ENCODE measurements at regions not wholly inside any gene's neighbourhood (a gene's known extent, or its start where the extent isn't known, plus 50 kb on each side); places are given as distances from the start of the nearest gene placed in this dataset.

DNA sequence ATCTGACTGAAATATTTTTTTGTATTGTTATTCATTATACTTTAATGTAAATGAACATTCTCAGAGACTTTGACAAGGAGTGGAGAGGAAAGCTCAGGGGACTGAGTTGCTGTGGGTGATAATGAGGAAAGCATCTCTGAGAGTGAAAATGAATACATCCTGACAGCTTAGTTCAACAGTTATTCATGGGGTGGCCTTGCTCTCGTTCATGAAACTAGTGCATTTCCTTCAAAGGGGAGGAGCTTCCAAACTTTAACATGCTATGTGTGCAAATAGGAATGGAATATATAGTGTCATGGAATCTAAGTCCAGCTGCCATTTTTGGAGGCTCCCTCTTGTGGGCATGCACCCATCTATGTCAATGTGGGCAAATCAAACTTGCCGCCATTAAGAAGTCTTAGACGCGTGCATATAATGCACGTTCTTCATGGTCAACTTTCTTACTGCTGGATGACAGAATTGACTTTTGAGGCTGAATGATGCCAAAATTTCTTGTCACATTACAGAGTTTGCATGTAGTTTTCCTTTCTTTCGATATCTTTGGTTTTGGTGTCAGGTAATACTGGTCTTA lies 124.3 kb upstream of the TMEM170B start:
- 89 to 93% methylated on average over 6 of the region's 6 CpGs for WGBS, 2 donors
- Histone ChIP-seq H3K27ac (ENCODE audit: low read depth in 1 of 2, low read length in 1 of 2) (no peak overlapping the region), H3K4me1 (ENCODE audit: control insufficient read depth in 5 of 5, insufficient read depth in 5 of 5, low read length in 5 of 5) (peaks cover 0 to 5% (median 3%) of the 10 kb centered on the region in 5 donors), H3K27me3 (ENCODE audit: control insufficient read depth in 3 of 3, insufficient read depth in 3 of 3, low read length in 2 of 3) (no peaks in the 10 kb centered on the region), H3K36me3 (ENCODE audit: control insufficient read depth in 4 of 4, insufficient read depth in 4 of 4, low read length in 4 of 4) (no peaks in the 10 kb centered on the region), H3K9ac (ENCODE audit: insufficient read depth in 1 of 2, low read length in 2 of 2) (no peak overlapping the region), H3K9me3 (ENCODE audit: control insufficient read depth in 4 of 4, insufficient read depth in 3 of 4, low read length in 3 of 4) (no peaks in the 10 kb centered on the region), H3K4me3 (no peak overlapping the region)
- ATAC-seq (ENCODE audit: insufficient read depth, low FRiP score) (no peak), DNase-seq (no peak)
- TF ChIP-seq, protein P1, sequence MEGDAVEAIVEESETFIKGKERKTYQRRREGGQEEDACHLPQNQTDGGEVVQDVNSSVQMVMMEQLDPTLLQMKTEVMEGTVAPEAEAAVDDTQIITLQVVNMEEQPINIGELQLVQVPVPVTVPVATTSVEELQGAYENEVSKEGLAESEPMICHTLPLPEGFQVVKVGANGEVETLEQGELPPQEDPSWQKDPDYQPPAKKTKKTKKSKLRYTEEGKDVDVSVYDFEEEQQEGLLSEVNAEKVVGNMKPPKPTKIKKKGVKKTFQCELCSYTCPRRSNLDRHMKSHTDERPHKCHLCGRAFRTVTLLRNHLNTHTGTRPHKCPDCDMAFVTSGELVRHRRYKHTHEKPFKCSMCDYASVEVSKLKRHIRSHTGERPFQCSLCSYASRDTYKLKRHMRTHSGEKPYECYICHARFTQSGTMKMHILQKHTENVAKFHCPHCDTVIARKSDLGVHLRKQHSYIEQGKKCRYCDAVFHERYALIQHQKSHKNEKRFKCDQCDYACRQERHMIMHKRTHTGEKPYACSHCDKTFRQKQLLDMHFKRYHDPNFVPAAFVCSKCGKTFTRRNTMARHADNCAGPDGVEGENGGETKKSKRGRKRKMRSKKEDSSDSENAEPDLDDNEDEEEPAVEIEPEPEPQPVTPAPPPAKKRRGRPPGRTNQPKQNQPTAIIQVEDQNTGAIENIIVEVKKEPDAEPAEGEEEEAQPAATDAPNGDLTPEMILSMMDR (IDR thresholded peaks at IDR 0.05; ENCODE audit: control extremely low read depth, extremely low read depth): no peak

DNA sequence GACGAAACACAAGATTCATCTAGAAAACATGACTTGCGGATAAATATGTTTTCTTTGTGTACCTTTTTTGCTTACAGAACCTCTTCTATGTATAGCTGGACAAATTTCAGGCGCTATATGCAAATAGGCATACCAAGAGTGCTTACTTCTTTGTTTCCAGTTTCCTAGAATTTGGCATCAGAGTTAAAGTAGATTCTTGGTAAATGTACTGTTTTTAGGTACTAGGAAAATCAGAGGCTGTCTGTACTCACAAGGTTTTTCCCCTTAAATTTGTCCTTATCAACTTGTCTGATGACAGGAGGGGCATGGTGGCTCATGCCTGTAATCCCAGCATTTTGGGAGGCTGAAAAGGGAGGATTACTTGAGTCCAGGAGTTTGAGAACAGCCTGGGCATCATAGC lies 124.9 kb upstream of the TMEM170B start:
- DNase-seq (no peak), ATAC-seq (ENCODE audit: insufficient read depth, low FRiP score) (no peak)
- WGBS, 2 donors: 90 to 98% methylated on average over 3 of the region's 3 CpGs

DNA sequence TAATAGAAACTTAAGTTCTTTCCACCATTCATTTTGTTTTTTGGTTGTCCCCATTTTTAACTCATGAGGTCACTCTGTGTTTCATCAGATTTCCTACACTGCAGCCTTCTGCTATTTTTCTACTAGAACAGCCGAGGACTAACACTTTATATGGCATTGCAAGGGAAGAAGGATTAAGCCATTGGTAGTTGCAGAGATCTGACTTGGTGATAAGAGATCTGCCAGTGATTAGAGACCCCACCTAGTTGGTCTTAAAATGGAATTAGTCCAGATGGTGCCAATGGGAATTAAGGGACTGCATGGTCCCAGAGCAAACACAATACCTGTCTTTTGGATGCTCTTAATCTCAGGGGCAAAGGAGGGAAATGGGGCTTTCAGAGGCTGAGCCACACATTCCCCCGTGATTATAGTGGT lies 125.5 kb upstream of the TMEM170B start:
- WGBS, 2 donors: 57 to 64% methylated on average over 2 of the region's 2 CpGs
- no peaks in the 10 kb centered on the region for H3K36me3 ChIP-seq (ENCODE audit: control insufficient read depth in 4 of 4, insufficient read depth in 4 of 4, low read length in 4 of 4)
- DNase-seq: no peak
- peaks cover 0 to 5% (median 3%) of the 10 kb centered on the region in 5 donors for H3K4me1 ChIP-seq (ENCODE audit: control insufficient read depth in 5 of 5, insufficient read depth in 5 of 5, low read length in 5 of 5)
- H3K27ac ChIP-seq (ENCODE audit: low read depth in 1 of 2, low read length in 1 of 2): peak overlapping the region in 1 of 2 donors; percentile 53
- TF ChIP-seq, protein P1 (IDR thresholded peaks at IDR 0.05; ENCODE audit: control extremely low read depth, extremely low read depth): no peak
- H3K9me3 ChIP-seq (ENCODE audit: control insufficient read depth in 4 of 4, insufficient read depth in 3 of 4, low read length in 3 of 4): no peaks in the 10 kb centered on the region
- ATAC-seq (ENCODE audit: insufficient read depth, low FRiP score): no peak
- H3K4me3 ChIP-seq: no peak overlapping the region
- no peak overlapping the region for H3K9ac ChIP-seq (ENCODE audit: insufficient read depth in 1 of 2, low read length in 2 of 2)
- no peaks in the 10 kb centered on the region for H3K27me3 ChIP-seq (ENCODE audit: control insufficient read depth in 3 of 3, insufficient read depth in 3 of 3, low read length in 2 of 3)

More for the DNA sequence above, 124.9 kb upstream of the TMEM170B start:
- Histone ChIP-seq H3K36me3 (ENCODE audit: control insufficient read depth in 4 of 4, insufficient read depth in 4 of 4, low read length in 4 of 4) (no peaks in the 10 kb centered on the region), H3K27ac (ENCODE audit: low read depth in 1 of 2, low read length in 1 of 2) (no peak overlapping the region), H3K27me3 (ENCODE audit: control insufficient read depth in 3 of 3, insufficient read depth in 3 of 3, low read length in 2 of 3) (no peaks in the 10 kb centered on the region), H3K4me3 (no peak overlapping the region), H3K9ac (ENCODE audit: insufficient read depth in 1 of 2, low read length in 2 of 2) (no peak overlapping the region), H3K4me1 (ENCODE audit: control insufficient read depth in 5 of 5, insufficient read depth in 5 of 5, low read length in 5 of 5) (peaks cover 0 to 5% (median 3%) of the 10 kb centered on the region in 5 donors), H3K9me3 (ENCODE audit: control insufficient read depth in 4 of 4, insufficient read depth in 3 of 4, low read length in 3 of 4) (no peaks in the 10 kb centered on the region)
- TF ChIP-seq, protein P1 (IDR thresholded peaks at IDR 0.05; ENCODE audit: control extremely low read depth, extremely low read depth): no peak

- no peaks in the 10 kb centered on the region for H3K27me3 ChIP-seq (ENCODE audit: control insufficient read depth in 3 of 3, insufficient read depth in 3 of 3, low read length in 2 of 3)
- H3K27ac ChIP-seq (ENCODE audit: low read depth in 1 of 2, low read length in 1 of 2): no peak overlapping the region
- WGBS, 2 donors: 77 to 82% methylated on average over 3 of the region's 3 CpGs
- DNase-seq: no peak
- ATAC-seq (ENCODE audit: insufficient read depth, low FRiP score): no peak
- no peak overlapping the region for H3K9ac ChIP-seq (ENCODE audit: insufficient read depth in 1 of 2, low read length in 2 of 2)
- no peaks in the 10 kb centered on the region for H3K9me3 ChIP-seq (ENCODE audit: control insufficient read depth in 4 of 4, insufficient read depth in 3 of 4, low read length in 3 of 4)
- TF ChIP-seq, protein P1 (IDR thresholded peaks at IDR 0.05; ENCODE audit: control extremely low read depth, extremely low read depth): no peak
- H3K4me3 ChIP-seq: no peak overlapping the region
- H3K36me3 ChIP-seq (ENCODE audit: control insufficient read depth in 4 of 4, insufficient read depth in 4 of 4, low read length in 4 of 4): no peaks in the 10 kb centered on the region
- H3K4me1 ChIP-seq (ENCODE audit: control insufficient read depth in 5 of 5, insufficient read depth in 5 of 5, low read length in 5 of 5): peaks cover 0 to 5% (median 3%) of the 10 kb centered on the region in 5 donors
Observed at GRCh38 chr6:11411593-11411992, 126.0 kb upstream of the TMEM170B start.
